ENCODE measurements at regions not wholly inside any gene's neighbourhood (a gene's known extent, or its start where the extent isn't known, plus 50 kb on each side); places are given as distances from the start of the nearest gene placed in this dataset.
"Not testable (repeated sequence)": the region's sequence is repeated elsewhere in the genome, so short reads cannot be mapped to it uniquely, and the experiment has no call there.

- H3K4me3 ChIP-seq (replicated peaks; ENCODE audit: low read depth, low read length): no peak overlapping the region
- no peaks in the 10 kb centered on the region for H3K27me3 ChIP-seq (replicated peaks; ENCODE audit: control insufficient read depth, insufficient read depth, low read length)
- DNase-seq (ENCODE audit: extremely low read depth, insufficient read length): no peak
- no peaks in the 10 kb centered on the region for H3K36me3 ChIP-seq (ENCODE audit: control insufficient read depth, insufficient read depth, low read length)
- no peak for TF ChIP-seq CTCF (IDR thresholded peaks at IDR 0.05; ENCODE audit: insufficient read depth, low read length, poor library complexity, severe bottlenecking)
Observed at GRCh38 chr15:96473556-96473955, 143.1 kb downstream of the NR2F2 start.

DNA sequence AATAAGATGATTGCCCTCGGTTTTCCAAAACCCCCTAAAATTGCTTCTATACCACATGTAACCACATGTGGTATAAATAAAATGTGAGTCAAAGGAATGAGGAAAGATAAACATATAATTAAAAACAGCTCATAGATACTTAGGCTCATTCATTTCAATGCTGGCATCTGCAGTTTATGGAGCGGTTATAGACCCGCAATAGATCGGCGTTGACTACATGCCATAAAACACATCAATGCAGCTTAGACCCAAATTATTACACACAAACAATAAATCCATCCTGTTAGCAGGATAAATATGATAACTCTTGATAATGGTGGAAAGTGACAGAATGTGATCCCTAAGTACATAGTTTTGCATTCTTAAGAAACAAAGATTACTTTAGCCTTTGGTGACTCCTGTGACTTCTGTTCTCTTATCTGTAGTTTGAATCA is 143.7 kb downstream of the NR2F2 start:
- Histone ChIP-seq H3K4me3 (replicated peaks; ENCODE audit: low read depth, low read length) (no peak overlapping the region), H3K27me3 (replicated peaks; ENCODE audit: control insufficient read depth, insufficient read depth, low read length) (no peaks in the 10 kb centered on the region), H3K36me3 (ENCODE audit: control insufficient read depth, insufficient read depth, low read length) (no peaks in the 10 kb centered on the region)
- TF ChIP-seq CTCF (IDR thresholded peaks at IDR 0.05; ENCODE audit: insufficient read depth, low read length, poor library complexity, severe bottlenecking): no peak
- DNase-seq (ENCODE audit: extremely low read depth, insufficient read length): no peak

DNA sequence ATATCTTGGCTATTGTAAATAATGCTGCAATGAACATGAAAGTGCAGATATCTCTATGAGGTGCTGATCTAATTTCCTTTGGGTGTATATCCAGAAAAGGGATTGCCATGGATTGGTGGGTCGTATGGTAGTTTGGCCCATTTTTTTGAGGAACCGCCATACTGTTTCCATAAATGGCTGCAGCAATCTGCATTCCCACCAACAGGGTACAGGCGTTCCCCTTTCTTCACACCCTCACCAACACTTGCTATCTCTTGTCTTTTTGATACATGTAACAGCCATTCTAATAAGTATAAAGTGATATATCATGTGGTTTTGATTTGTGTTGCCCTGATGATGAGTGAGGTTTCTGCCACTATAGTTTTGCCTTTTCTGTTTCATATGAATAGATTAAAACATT is 146.7 kb downstream of the NR2F2 start:
- TF ChIP-seq CTCF (IDR thresholded peaks at IDR 0.05; ENCODE audit: insufficient read depth, low read length, poor library complexity, severe bottlenecking): no peak
- DNase-seq (ENCODE audit: extremely low read depth, insufficient read length): no peak

DNA sequence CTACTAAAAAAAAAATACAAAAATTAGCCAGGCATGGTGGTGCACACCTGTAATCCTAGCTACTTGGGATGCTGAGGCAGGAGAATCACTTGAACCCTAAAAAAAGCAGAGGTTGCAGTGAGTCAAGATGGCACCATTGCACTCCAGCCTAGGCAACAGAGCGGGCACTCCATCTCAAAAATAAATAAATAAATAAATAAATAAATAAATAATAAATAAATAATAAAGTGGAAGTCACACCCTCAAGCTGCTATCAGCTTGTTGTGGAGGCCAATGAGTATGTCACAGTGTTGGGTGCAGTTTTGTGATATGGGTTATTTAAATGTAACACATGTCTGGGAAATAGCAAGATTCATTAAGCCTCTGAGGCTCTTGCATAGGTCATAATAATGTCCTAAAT is 153.9 kb downstream of the NR2F2 start:
- not testable (repeated sequence) for H3K36me3 ChIP-seq (ENCODE audit: control insufficient read depth, insufficient read depth, low read length); DNase-seq (ENCODE audit: extremely low read depth, insufficient read length); H3K4me3 ChIP-seq (replicated peaks; ENCODE audit: low read depth, low read length); H3K27me3 ChIP-seq (replicated peaks; ENCODE audit: control insufficient read depth, insufficient read depth, low read length)

More for the DNA sequence above, 146.7 kb downstream of the NR2F2 start:
- Histone ChIP-seq H3K36me3 (ENCODE audit: control insufficient read depth, insufficient read depth, low read length) (no peaks in the 10 kb centered on the region), H3K27me3 (replicated peaks; ENCODE audit: control insufficient read depth, insufficient read depth, low read length) (no peaks in the 10 kb centered on the region), H3K4me3 (replicated peaks; ENCODE audit: low read depth, low read length) (no peak overlapping the region)

DNA sequence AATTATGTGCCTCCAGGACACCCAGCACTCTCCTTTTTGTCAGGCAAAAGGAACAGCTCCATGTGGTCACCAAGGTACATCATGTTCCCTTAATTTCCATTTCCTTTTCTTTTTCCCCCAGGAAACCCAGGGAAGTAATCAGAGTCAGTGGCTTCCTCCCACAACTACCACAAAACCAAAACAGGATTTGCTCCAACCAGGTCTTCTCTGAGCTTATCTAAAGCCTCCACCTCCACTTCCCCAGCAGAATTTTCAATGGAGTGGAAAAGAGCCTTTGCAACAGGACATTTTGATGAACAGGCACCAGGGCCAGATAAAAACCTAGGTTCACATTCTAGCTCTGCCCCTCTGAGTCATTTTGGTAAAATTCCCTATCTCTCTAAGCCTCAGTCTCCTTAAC is 154.3 kb downstream of the NR2F2 start:
- TF ChIP-seq CTCF (IDR thresholded peaks at IDR 0.05; ENCODE audit: insufficient read depth, low read length, poor library complexity, severe bottlenecking): no peak
- DNase-seq (ENCODE audit: extremely low read depth, insufficient read length): no peak
- no peak overlapping the region for H3K4me3 ChIP-seq (replicated peaks; ENCODE audit: low read depth, low read length)
- H3K27me3 ChIP-seq (replicated peaks; ENCODE audit: control insufficient read depth, insufficient read depth, low read length): no peaks in the 10 kb centered on the region
- no peaks in the 10 kb centered on the region for H3K36me3 ChIP-seq (ENCODE audit: control insufficient read depth, insufficient read depth, low read length)

DNA sequence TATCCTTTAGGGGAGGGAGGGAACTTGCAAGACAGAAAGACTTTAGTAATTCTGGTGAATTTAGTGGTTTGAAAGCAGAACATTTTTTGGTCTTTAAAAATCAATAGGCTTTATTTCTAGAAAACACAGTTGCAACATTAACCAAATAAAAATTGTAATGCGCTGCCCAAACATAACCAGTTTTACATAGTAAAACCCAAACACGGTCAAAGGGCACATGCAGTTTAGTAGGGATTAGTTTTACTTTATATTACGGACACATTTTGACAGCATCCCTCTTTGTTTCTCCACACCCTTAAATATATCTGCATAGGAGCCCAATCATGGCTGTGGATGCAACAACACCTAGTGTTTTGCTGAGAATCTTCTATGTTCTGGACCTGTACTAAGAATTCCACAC is 156.7 kb downstream of the NR2F2 start:
- no peak for DNase-seq (ENCODE audit: extremely low read depth, insufficient read length)
- no peak for TF ChIP-seq CTCF (IDR thresholded peaks at IDR 0.05; ENCODE audit: insufficient read depth, low read length, poor library complexity, severe bottlenecking)
- no peaks in the 10 kb centered on the region for H3K36me3 ChIP-seq (ENCODE audit: control insufficient read depth, insufficient read depth, low read length)
- H3K4me3 ChIP-seq (replicated peaks; ENCODE audit: low read depth, low read length): no peak overlapping the region
- H3K27me3 ChIP-seq (replicated peaks; ENCODE audit: control insufficient read depth, insufficient read depth, low read length): no peaks in the 10 kb centered on the region

DNA sequence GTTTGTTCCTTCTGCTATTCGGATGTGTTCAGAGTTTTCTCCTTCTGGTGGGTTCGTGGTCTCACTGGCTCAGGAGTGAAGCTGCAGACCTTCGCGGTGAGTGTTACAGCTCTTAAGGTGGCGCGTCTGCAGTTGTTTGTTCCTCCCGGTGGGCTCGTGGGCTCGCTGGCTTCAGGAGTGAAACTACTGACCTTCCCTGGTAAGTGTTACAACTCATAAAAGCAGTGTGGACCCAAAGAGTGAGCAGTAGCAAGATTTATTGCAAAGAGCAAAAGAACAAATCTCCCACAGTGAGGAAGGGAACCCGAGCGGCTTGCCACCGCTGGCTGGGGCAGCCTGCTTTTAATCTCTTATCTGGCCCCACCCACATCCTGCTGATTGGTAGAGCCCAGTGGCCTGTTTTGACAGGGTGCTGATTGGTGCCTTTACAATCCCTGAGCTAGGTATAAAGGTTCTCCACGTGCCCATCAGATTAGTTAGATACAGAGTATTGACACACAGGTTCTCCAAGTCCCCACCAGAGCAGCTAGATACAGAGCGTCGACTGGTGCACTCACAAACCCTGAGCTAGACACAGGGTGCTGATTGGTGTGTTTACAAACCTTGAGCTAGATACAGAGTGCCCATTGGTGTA is 160.7 kb downstream of the NR2F2 start:
- not testable (repeated sequence) for H3K4me3 ChIP-seq (replicated peaks; ENCODE audit: low read depth, low read length); H3K27me3 ChIP-seq (replicated peaks; ENCODE audit: control insufficient read depth, insufficient read depth, low read length); DNase-seq (ENCODE audit: extremely low read depth, insufficient read length); H3K36me3 ChIP-seq (ENCODE audit: control insufficient read depth, insufficient read depth, low read length)

- not testable (repeated sequence) for H3K27me3 ChIP-seq (replicated peaks; ENCODE audit: control insufficient read depth, insufficient read depth, low read length); DNase-seq (ENCODE audit: extremely low read depth, insufficient read length); H3K4me3 ChIP-seq (replicated peaks; ENCODE audit: low read depth, low read length); H3K36me3 ChIP-seq (ENCODE audit: control insufficient read depth, insufficient read depth, low read length)
Observed at GRCh38 chr15:96491700-96492644, 161.5 kb downstream of the NR2F2 start.

Data from GM06990 (cell line).